OCI-LY3 (cell line): ENCODE measurements at regions not wholly inside any gene's neighbourhood (a gene's known extent, or its start where the extent isn't known, plus 50 kb on each side); places are given as distances from the start of the nearest gene placed in this dataset.

Source experiments
- H2AFZ ChIP-seq: fragments of 200-600, 300-600 bp; shearing (Covaris generic); 2 replicates; pipeline ENCODE4 v1.6.0; 2014; ENCODE audit warnings: antibody characterized with exemption, low read depth, low read length
- H3K27ac ChIP-seq: fragments of 200-600, 300-600 bp; sonication (generic); 2 replicates; pipeline ENCODE4 v1.5.1; 2014; ENCODE audit warnings: mild to moderate bottlenecking, low read length, moderate library complexity, mixed read lengths
- H3K27me3 ChIP-seq: fragments of 200-600, 300-600 bp; sonication (generic); 2 replicates; pipeline ENCODE4 v1.6.1; 2014; ENCODE audit warnings: low read depth, low read length, mixed read lengths
- H3K36me3 ChIP-seq: fragments of 200-600, 300-600 bp; sonication (generic); replicated peaks from 2 replicates; pipeline ENCODE3; 2014; ENCODE audit warnings: low read depth, low read length, mixed read lengths
- H3K4me1 ChIP-seq: fragments of 300-600, 200-600 bp; sonication (generic); 2 replicates; pipeline ENCODE4 v1.6.1; 2014; ENCODE audit warnings: low read length, mixed read lengths
- H3K4me2 ChIP-seq: fragments of 200-600, 300-600 bp; sonication (generic); 2 replicates; pipeline ENCODE4 v1.6.1; 2014; ENCODE audit warnings: low read length, mixed read lengths
- H3K4me3 ChIP-seq: fragments of 300-600, 200-600 bp; sonication (generic); 2 replicates; pipeline ENCODE4 v1.5.1; 2014; ENCODE audit warnings: antibody characterized with exemption, mild to moderate bottlenecking, low read length, moderate library complexity
- H3K79me2 ChIP-seq: fragments of 300-600, 200-600 bp; shearing (Covaris generic); 2 replicates; pipeline ENCODE4 v1.6.1; 2014; ENCODE audit warnings: mild to moderate bottlenecking, low read length, mixed read lengths
- H3K9ac ChIP-seq: fragments of 300-600, 200-600 bp; shearing (Covaris generic); 2 replicates; pipeline ENCODE4 v1.6.0; 2014; ENCODE audit warnings: mild to moderate bottlenecking, low read length, moderate library complexity
- H3K9me3 ChIP-seq: fragments of 200-600, 300-600 bp; shearing (Covaris generic); 2 replicates; pipeline ENCODE4 v1.6.1; 2014; ENCODE audit warnings: low read length, mixed read lengths; ENCODE audit not compliant: insufficient read depth
- H4K20me1 ChIP-seq: fragments of 200-600, 300-600 bp; sonication (generic); 2 replicates; pipeline ENCODE4 v1.6.1; 2016; ENCODE audit warnings: low read length, mixed read lengths; ENCODE audit not compliant: insufficient read depth
- CTCF ChIP-seq: fragments of 200-600, 300-600 bp; sonication (generic); IDR thresholded peaks from 2 replicates; pipeline ENCODE4 v1.5.1; 2014; ENCODE audit warnings: antibody characterized with exemption, low read length, low read depth
- EZH2phosphoT487 ChIP-seq: fragments of 200-600 bp; shearing (Covaris generic); IDR thresholded peaks from 2 replicates; pipeline ENCODE4 v1.6.1; 2018; ENCODE audit warnings: antibody characterized with exemption, mixed run types, low read depth

GRCh38 chr9:19998823-19999455 is 210.1 kb upstream of the SLC24A2 start:
- Histone ChIP-seq H3K4me1 (no peaks in the 10 kb centered on the region), H3K27ac (no peak overlapping the region), H3K4me3 (no peak overlapping the region), H2AFZ (no peak overlapping the region), H3K79me2 (no peaks in the 10 kb centered on the region), H3K9me3 (no peaks in the 10 kb centered on the region), H3K4me2 (no peak overlapping the region), H3K27me3 (no peaks in the 10 kb centered on the region), H3K9ac (no peak overlapping the region), H3K36me3 (no peaks in the 10 kb centered on the region), H4K20me1 (no peaks in the 10 kb centered on the region)
- TF ChIP-seq EZH2phosphoT487 = no peak
- TF ChIP-seq CTCF = no peak

GRCh38 chr9:19998153-19998552 is 209.3 kb upstream of the SLC24A2 start:
- no peaks in the 10 kb centered on the region for H3K79me2 ChIP-seq
- TF ChIP-seq CTCF = no peak
- no peak for TF ChIP-seq EZH2phosphoT487
- H3K4me1 ChIP-seq = no peaks in the 10 kb centered on the region
- 0 out of 2 replicates have a peak overlapping the region, but pooled peaks have one; percentile 42 for H2AFZ ChIP-seq
- H3K36me3 ChIP-seq = no peaks in the 10 kb centered on the region
- no peak overlapping the region for H3K27ac ChIP-seq
- H3K9me3 ChIP-seq = no peaks in the 10 kb centered on the region
- H4K20me1 ChIP-seq = no peaks in the 10 kb centered on the region
- H3K9ac ChIP-seq = no peak overlapping the region
- H3K4me3 ChIP-seq = no peak overlapping the region
- H3K4me2 ChIP-seq = no peak overlapping the region
- H3K27me3 ChIP-seq = no peaks in the 10 kb centered on the region

GRCh38 chr9:19995619-19996018 is 206.8 kb upstream of the SLC24A2 start:
- no peak overlapping the region for H3K27ac ChIP-seq
- no peak overlapping the region for H3K4me2 ChIP-seq
- no peaks in the 10 kb centered on the region for H3K9me3 ChIP-seq
- H2AFZ ChIP-seq = no peak overlapping the region
- TF ChIP-seq EZH2phosphoT487 = no peak
- no peak for TF ChIP-seq CTCF
- no peaks in the 10 kb centered on the region for H3K79me2 ChIP-seq
- H3K27me3 ChIP-seq = no peaks in the 10 kb centered on the region
- H3K4me1 ChIP-seq = no peaks in the 10 kb centered on the region
- no peaks in the 10 kb centered on the region for H3K36me3 ChIP-seq
- no peak overlapping the region for H3K4me3 ChIP-seq
- H4K20me1 ChIP-seq = no peaks in the 10 kb centered on the region
- H3K9ac ChIP-seq = no peak overlapping the region

GRCh38 chr9:19994296-19994695 is 205.5 kb upstream of the SLC24A2 start:
- Histone ChIP-seq H3K27me3 (no peaks in the 10 kb centered on the region), H2AFZ (no peak overlapping the region), H4K20me1 (no peaks in the 10 kb centered on the region), H3K79me2 (no peaks in the 10 kb centered on the region), H3K9ac (no peak overlapping the region), H3K4me3 (no peak overlapping the region), H3K27ac (no peak overlapping the region), H3K4me2 (no peak overlapping the region), H3K9me3 (no peaks in the 10 kb centered on the region), H3K36me3 (no peaks in the 10 kb centered on the region), H3K4me1 (no peaks in the 10 kb centered on the region)
- no peak for TF ChIP-seq EZH2phosphoT487
- TF ChIP-seq CTCF = no peak
